ENCODE measurements at regions not wholly inside any gene's neighbourhood (a gene's known extent, or its start where the extent isn't known, plus 50 kb on each side); places are given as distances from the start of the nearest gene placed in this dataset.
"Not testable (repeated sequence)": the region's sequence is repeated elsewhere in the genome, so short reads cannot be mapped to it uniquely, and the experiment has no call there.

DNA sequence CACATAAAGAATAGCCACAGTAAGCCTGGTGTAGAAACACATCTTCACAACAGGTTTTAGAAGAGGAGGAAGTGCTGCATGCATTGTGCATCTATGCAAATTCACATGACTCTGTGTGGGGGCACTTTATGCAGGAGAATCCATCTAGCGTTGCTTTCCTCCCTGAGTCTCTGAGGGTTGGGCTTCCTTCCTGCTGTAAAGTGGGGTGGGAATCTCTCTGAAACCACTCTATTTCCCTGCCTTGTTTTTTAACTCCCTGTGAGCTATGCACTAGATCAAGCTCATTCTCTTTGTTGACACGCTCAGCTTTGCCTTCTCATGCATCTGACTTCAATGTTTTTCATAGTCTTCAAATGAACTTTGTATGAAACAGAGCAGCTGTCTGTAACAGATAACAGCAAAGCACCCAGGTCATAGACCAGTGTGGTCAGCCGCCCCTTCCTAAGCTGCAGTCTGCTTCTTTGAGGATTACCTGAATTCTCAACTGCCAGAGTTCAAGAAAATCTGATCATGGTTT, 102.7 kb upstream of the DPH5 start:
- H3K4me1 ChIP-seq (replicated peaks), result no peaks in the 10 kb centered on the region
- no peak overlapping the region for H3K4me3 ChIP-seq
- DNase-seq (ENCODE audit: low read depth in 1 of 2, low spot score in 2 of 2), result no peak
- no peak overlapping the region for H3K27ac ChIP-seq
- no peaks in the 10 kb centered on the region for H3K27me3 ChIP-seq (replicated peaks)
- no peaks in the 10 kb centered on the region for H3K36me3 ChIP-seq
- no peaks in the 10 kb centered on the region for H3K9me3 ChIP-seq (replicated peaks)

DNA sequence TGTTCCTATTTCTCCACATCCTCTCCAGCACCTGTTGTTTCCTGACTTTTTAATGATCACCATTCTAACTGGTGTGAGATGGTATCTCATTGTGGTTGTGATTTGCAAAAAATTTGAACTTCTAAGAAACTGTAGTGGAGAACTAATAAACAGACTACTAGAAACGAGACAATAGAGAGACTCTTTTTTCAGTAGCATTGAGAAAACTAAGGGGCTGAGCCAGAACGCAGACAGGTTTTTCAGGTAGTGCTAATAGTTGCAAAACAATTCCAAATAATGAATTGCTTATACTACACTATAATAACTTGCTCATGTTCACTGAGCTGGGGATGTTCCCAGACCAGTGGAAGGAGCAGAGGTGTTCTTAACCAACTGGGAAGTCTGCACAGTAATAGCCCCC, 98.8 kb upstream of the DPH5 start:
- Histone ChIP-seq H3K9me3 (replicated peaks) (no peaks in the 10 kb centered on the region), H3K4me3 (no peak overlapping the region), H3K27me3 (replicated peaks) (peaks cover 6% of the 10 kb centered on the region; the same call in 1 of the 2 replicates), H3K27ac (no peak overlapping the region), H3K36me3 (no peaks in the 10 kb centered on the region), H3K4me1 (replicated peaks) (no peaks in the 10 kb centered on the region)
- DNase-seq (ENCODE audit: low read depth in 1 of 2, low spot score in 2 of 2), result no peak

DNA sequence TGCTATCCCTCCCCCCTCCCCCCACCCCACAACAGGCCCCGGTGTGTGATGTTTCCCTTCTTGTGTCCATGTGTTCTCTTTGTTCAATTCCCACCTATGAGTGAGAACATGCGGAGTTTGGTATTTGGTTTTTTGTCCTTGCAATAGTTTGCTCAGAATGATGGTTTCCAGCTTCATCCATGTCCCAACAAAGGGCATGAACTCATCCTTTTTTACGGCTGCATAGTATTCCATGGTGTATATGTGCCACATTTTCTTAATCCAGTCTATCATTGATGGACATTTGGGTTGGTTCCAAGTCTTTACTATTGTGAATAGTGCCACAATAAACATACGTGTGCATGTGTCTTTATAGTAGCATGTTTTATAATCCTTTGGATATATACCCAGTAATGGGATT, 98.3 kb upstream of the DPH5 start:
- H3K27ac ChIP-seq; H3K4me3 ChIP-seq; DNase-seq (ENCODE audit: low read depth in 1 of 2, low spot score in 2 of 2); H3K4me1 ChIP-seq (replicated peaks); H3K36me3 ChIP-seq; H3K9me3 ChIP-seq (replicated peaks); H3K27me3 ChIP-seq (replicated peaks): not testable (repeated sequence)

DNA sequence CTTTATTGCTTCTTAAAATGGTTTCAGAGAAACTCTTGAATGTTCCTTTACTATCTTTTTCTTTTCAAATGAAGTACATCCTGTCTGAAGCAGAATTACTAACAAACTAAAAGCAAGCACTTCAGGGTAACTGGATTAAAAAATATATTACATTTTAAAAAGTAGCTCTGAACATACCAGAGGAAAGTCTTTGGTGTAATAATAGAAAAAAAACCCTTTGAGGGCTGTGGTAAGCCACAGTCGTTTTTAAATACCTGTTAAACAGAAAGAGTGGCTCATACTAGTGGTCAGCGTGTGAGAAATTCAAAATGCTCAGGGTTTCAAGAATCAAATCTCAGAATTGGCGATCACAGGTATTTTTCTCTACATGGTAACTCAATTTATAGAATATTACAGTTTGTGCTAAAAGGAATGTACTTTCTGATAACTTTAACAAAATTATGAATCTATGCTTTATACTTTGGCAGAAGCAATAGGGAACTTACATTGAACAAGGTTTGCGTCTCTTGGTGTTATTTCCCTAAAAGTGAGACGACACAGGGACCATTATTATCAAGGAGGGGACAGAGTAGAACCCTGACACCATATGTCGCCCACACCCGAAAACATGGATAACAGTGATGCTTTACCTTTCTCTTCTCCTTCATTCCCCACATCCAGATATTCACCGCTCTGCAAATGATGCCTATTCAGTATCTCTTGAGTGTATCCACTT, 97.0 kb upstream of the DPH5 start:
- Histone ChIP-seq H3K36me3 (no peaks in the 10 kb centered on the region), H3K27me3 (replicated peaks) (peaks cover 12% of the 10 kb centered on the region; the same call in 1 of the 2 replicates), H3K4me1 (replicated peaks) (no peaks in the 10 kb centered on the region), H3K27ac (no peak overlapping the region), H3K9me3 (replicated peaks) (no peaks in the 10 kb centered on the region), H3K4me3 (no peak overlapping the region)
- no peak for DNase-seq (ENCODE audit: low read depth in 1 of 2, low spot score in 2 of 2)

DNA sequence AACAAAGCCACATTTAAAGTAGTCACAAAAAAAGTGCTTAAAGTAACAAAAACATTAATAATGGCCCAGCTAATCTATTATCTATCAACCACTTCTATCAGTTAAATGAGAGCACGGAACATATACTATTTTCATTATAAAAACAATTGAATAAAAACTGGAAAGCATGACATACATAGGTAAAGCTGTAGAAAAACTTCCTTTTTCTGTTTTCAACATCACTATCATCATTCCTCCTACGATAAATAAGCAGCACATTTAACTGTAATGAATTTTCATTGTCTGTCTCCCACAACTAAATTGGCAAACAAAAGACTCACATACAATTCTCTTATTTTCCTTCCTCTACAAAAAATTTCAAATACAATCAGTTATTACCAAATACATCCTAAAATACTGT, 96.4 kb upstream of the DPH5 start:
- DNase-seq (ENCODE audit: low read depth in 1 of 2, low spot score in 2 of 2), result no peak
- Histone ChIP-seq H3K9me3 (replicated peaks) (no peaks in the 10 kb centered on the region), H3K27ac (no peak overlapping the region), H3K4me3 (no peak overlapping the region), H3K36me3 (no peaks in the 10 kb centered on the region), H3K27me3 (replicated peaks) (peaks cover 16% of the 10 kb centered on the region; the same call in 1 of the 2 replicates), H3K4me1 (replicated peaks) (no peaks in the 10 kb centered on the region)

GRCh38 chr1:101121504-101121903, 95.9 kb upstream of the DPH5 start:
- Histone ChIP-seq H3K4me1 (replicated peaks) (no peaks in the 10 kb centered on the region), H3K4me3 (no peak overlapping the region), H3K27me3 (replicated peaks) (peaks cover 16% of the 10 kb centered on the region; the same call in 1 of the 2 replicates), H3K36me3 (no peaks in the 10 kb centered on the region), H3K27ac (no peak overlapping the region), H3K9me3 (replicated peaks) (no peaks in the 10 kb centered on the region)
- no peak for DNase-seq (ENCODE audit: low read depth in 1 of 2, low spot score in 2 of 2)

DNA sequence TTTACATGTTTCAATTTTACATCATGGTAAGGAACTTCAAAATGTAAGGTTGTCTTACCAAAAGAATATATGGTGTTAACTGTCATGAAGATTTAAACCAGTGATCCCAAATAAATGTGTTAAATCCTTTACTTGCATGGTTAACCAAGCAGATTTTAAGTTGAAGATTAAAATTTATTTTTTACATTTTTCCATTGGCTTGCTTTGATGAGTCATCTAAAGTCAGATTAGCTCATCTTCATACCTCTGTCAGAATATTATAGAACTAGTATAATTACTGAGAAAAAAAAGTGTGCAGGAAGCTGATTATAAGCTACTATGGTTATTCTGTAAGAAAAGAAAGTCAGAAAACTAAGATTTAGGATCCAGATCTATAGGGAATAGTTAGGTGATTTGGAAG, 95.3 kb upstream of the DPH5 start:
- Histone ChIP-seq H3K27me3 (replicated peaks) (peaks cover 16% of the 10 kb centered on the region; the same call in 1 of the 2 replicates), H3K4me3 (no peak overlapping the region), H3K27ac (no peak overlapping the region), H3K36me3 (no peaks in the 10 kb centered on the region), H3K9me3 (replicated peaks) (no peaks in the 10 kb centered on the region), H3K4me1 (replicated peaks) (no peaks in the 10 kb centered on the region)
- no peak for DNase-seq (ENCODE audit: low read depth in 1 of 2, low spot score in 2 of 2)

GRCh38 chr1:101119289-101119688, 93.7 kb upstream of the DPH5 start:
- H3K4me1 ChIP-seq (replicated peaks), result no peaks in the 10 kb centered on the region
- H3K27ac ChIP-seq, result no peak overlapping the region
- H3K4me3 ChIP-seq, result no peak overlapping the region
- H3K9me3 ChIP-seq (replicated peaks), result no peaks in the 10 kb centered on the region
- no peaks in the 10 kb centered on the region for H3K36me3 ChIP-seq
- no peak for DNase-seq (ENCODE audit: low read depth in 1 of 2, low spot score in 2 of 2)
- H3K27me3 ChIP-seq (replicated peaks), result peaks cover 16% of the 10 kb centered on the region; the same call in 1 of the 2 replicates

DNA sequence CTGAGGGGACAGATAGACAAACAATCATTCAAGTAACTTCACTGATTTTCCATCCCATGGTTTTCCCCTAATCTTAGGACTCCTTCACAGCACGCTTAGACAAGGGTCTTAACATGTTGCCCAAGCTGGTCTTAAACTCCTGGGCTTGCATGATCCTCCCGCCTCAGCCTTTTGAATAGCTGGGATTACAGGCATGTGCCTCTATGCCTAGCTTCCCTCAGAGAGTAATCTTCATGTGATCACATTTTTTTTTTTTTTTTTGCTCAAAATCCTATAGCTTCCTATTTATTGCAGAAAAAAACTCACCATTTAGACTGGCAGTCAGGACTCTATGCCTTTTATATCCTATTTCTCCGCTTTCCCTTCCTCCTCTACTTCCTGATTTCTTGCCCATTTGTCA, 90.4 kb upstream of the DPH5 start:
- no peak overlapping the region for H3K27ac ChIP-seq
- H3K4me3 ChIP-seq, result no peak overlapping the region
- H3K9me3 ChIP-seq (replicated peaks), result no peaks in the 10 kb centered on the region

DNA sequence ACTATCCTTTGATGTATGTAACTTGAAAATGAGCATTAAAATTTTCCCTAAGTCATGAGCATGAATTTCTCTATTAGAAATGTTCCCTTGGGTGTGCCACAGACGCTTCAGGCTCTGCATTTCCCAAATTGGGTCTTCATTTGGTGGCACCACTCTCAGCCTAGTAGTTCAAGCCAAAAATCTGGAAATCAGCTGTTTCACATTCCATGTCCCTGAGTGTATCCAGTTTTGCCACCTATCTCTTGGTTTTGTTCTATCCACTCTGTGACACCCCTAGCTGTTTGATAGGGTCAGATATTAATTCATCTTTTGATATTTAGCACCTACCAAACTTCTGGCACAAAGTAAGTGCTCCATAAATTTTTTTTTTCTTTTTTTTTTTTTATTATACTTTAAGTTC, 89.5 kb upstream of the DPH5 start:
- Histone ChIP-seq H3K9me3 (replicated peaks) (no peaks in the 10 kb centered on the region), H3K4me1 (replicated peaks) (no peaks in the 10 kb centered on the region), H3K27ac (no peak overlapping the region), H3K36me3 (no peaks in the 10 kb centered on the region), H3K27me3 (replicated peaks) (peaks cover 15% of the 10 kb centered on the region; the same call in 1 of the 2 replicates), H3K4me3 (no peak overlapping the region)
- DNase-seq (ENCODE audit: low read depth in 1 of 2, low spot score in 2 of 2), result no peak

More for the DNA sequence above, 90.4 kb upstream of the DPH5 start:
- peaks cover 16% of the 10 kb centered on the region; the same call in 1 of the 2 replicates for H3K27me3 ChIP-seq (replicated peaks)
- no peak for DNase-seq (ENCODE audit: low read depth in 1 of 2, low spot score in 2 of 2)
- H3K36me3 ChIP-seq, result no peaks in the 10 kb centered on the region
- H3K4me1 ChIP-seq (replicated peaks), result no peaks in the 10 kb centered on the region

- H3K27me3 ChIP-seq (replicated peaks); H3K36me3 ChIP-seq; H3K9me3 ChIP-seq (replicated peaks); DNase-seq (ENCODE audit: low read depth in 1 of 2, low spot score in 2 of 2); H3K4me3 ChIP-seq; H3K27ac ChIP-seq; H3K4me1 ChIP-seq (replicated peaks): not testable (repeated sequence)
These were observed 88.5 kb upstream of the DPH5 start for GRCh38 chr1:101114128-101114527.

DNA sequence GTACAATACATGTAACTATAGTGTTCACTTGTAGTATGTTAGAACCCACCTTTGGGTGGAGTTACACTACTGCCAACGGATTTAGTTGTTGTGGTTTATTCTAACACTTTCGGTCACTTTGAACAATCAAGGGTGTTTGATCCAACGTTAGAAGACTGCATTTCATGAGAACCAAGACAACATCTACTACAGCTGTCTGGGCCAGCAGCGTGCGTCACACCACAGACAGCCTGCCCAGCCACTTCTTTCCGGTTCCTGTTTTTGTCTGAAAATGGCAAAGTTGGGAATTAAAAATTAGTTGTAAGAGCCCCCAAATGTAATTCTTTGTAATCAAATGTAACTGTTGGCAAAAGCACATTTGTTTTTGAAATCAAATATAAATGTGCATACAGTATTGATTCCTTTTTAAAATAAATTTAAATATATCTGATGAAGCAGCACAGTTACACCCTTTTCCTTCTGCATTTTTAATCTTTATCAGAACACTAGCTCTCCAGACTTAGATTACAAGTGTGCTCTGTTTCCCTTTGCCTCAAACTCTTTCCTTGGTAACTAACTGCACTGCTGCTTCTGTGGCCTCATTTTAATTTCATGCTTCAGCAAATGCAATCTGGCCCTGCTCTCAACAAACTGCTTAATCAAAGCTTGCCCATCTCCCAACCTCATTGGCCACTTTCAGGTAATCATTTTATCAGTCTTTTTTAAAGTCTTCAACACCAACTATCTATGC, 86.6 kb upstream of the DPH5 start:
- Histone ChIP-seq H3K9me3 (replicated peaks) (no peaks in the 10 kb centered on the region), H3K27me3 (replicated peaks) (no peaks in the 10 kb centered on the region), H3K4me1 (replicated peaks) (no peaks in the 10 kb centered on the region), H3K36me3 (no peaks in the 10 kb centered on the region), H3K27ac (no peak overlapping the region), H3K4me3 (no peak overlapping the region)
- DNase-seq (ENCODE audit: low read depth in 1 of 2, low spot score in 2 of 2), result no peak

- Histone ChIP-seq H3K4me3 (no peak overlapping the region), H3K27me3 (replicated peaks) (no peaks in the 10 kb centered on the region), H3K36me3 (no peaks in the 10 kb centered on the region), H3K4me1 (replicated peaks) (no peaks in the 10 kb centered on the region), H3K9me3 (replicated peaks) (no peaks in the 10 kb centered on the region), H3K27ac (no peak overlapping the region)
- no peak for DNase-seq (ENCODE audit: low read depth in 1 of 2, low spot score in 2 of 2)
These were observed 85.9 kb upstream of the DPH5 start for GRCh38 chr1:101111461-101111860.

GRCh38 chr1:101109791-101110190, 84.2 kb upstream of the DPH5 start:
- Histone ChIP-seq H3K36me3 (no peaks in the 10 kb centered on the region), H3K4me1 (replicated peaks) (no peaks in the 10 kb centered on the region), H3K27me3 (replicated peaks) (peaks cover 7% of the 10 kb centered on the region; the same call in 1 of the 2 replicates), H3K9me3 (replicated peaks) (no peaks in the 10 kb centered on the region), H3K27ac (no peak overlapping the region), H3K4me3 (no peak overlapping the region)
- no peak for DNase-seq (ENCODE audit: low read depth in 1 of 2, low spot score in 2 of 2)

All from SJSA1 (cell line).